OCI-LY1 (cell line): ENCODE measurements at regions not wholly inside any gene's neighbourhood (a gene's known extent, or its start where the extent isn't known, plus 50 kb on each side); places are given as distances from the start of the nearest gene placed in this dataset.

Source experiments
- H2AFZ ChIP-seq: fragments of 200-600 bp; sonication (generic), shearing (Covaris generic); 2 replicates; pipeline ENCODE4 v1.6.0; 2014; ENCODE audit warnings: antibody characterized with exemption, mild to moderate bottlenecking, low read length
- H3F3A ChIP-seq: fragments of 200-600 bp; sonication (generic), shearing (Covaris generic); 2 replicates; pipeline ENCODE4 v1.6.0; 2014; ENCODE audit warnings: mild to moderate bottlenecking, antibody characterized with exemption, low read length, moderate library complexity; ENCODE audit not compliant: insufficient read depth
- H3K27ac ChIP-seq: fragments of 200-600 bp; sonication (generic); 2 replicates; pipeline ENCODE4 v1.5.1; 2014; ENCODE audit warnings: low read length, mixed run types, mild to moderate bottlenecking, low read depth; ENCODE audit not compliant: poor library complexity, severe bottlenecking
- H3K27me3 ChIP-seq: fragments of 200-600 bp; sonication (generic); 2 replicates; pipeline ENCODE4 v1.6.0; 2014; ENCODE audit warnings: antibody characterized with exemption, mild to moderate bottlenecking, low read length, moderate library complexity; ENCODE audit not compliant: insufficient read depth
- H3K36me3 ChIP-seq: fragments of 200-600 bp; sonication (generic); 2 replicates; pipeline ENCODE4 v1.6.1; 2014; ENCODE audit warnings: mild to moderate bottlenecking, antibody characterized with exemption, low read length, moderate library complexity, mixed read lengths; ENCODE audit not compliant: insufficient read depth
- H3K4me1 ChIP-seq: fragments of 200-600 bp; sonication (generic); 2 replicates; pipeline ENCODE4 v1.5.1; 2014; ENCODE audit warnings: mild to moderate bottlenecking, low read length, moderate library complexity; ENCODE audit not compliant: insufficient read depth, severe bottlenecking
- H3K4me2 ChIP-seq: fragments of 200-600 bp; sonication (generic), shearing (Covaris generic); 2 replicates; pipeline ENCODE4 v1.6.1; 2014; ENCODE audit warnings: low read length
- H3K4me3 ChIP-seq: fragments of 200-600 bp; sonication (generic); 2 replicates; pipeline ENCODE4 v1.5.1; 2014; ENCODE audit warnings: low read length, low read depth, mild to moderate bottlenecking, mixed read lengths; ENCODE audit not compliant: poor library complexity, severe bottlenecking
- H3K79me2 ChIP-seq: fragments of 200-600 bp; shearing (Covaris generic); 2 replicates; pipeline ENCODE4 v1.6.1; 2016; ENCODE audit warnings: mixed run types, low read length, mixed read lengths; ENCODE audit not compliant: insufficient read depth
- H3K9ac ChIP-seq: fragments of 200-600 bp; sonication (generic), shearing (Covaris generic); 2 replicates; pipeline ENCODE4 v1.6.1; 2014; ENCODE audit warnings: mild to moderate bottlenecking, low read length, mixed read lengths
- H3K9me2 ChIP-seq: fragments of 200-600 bp; sonication (generic), shearing (Covaris generic); 2 replicates; pipeline ENCODE4 v1.6.1; 2014; ENCODE audit warnings: low read depth, mild to moderate bottlenecking, low read length, mixed read lengths
- H3K9me3 ChIP-seq: fragments of 200-600 bp; shearing (Covaris generic); 2 replicates; pipeline ENCODE4 v1.6.1; 2014; ENCODE audit warnings: low read length, mixed read lengths
- H4K20me1 ChIP-seq: fragments of 200-600 bp; sonication (generic), shearing (Covaris generic); 2 replicates; pipeline ENCODE4 v1.6.0; 2016; ENCODE audit warnings: mild to moderate bottlenecking, low read length; ENCODE audit not compliant: insufficient read depth
- EZH2 ChIP-seq: fragments of 200-600 bp; sonication (generic), shearing (Covaris generic); IDR thresholded peaks from 2 replicates; pipeline ENCODE4 v1.8.0; 2017; ENCODE audit warnings: borderline replicate concordance, mixed run types, mild to moderate bottlenecking, antibody characterized with exemption, low read length, moderate library complexity, mixed read lengths
- TF ChIP-seq, protein P1 (sequence below): fragments of 200-600 bp; sonication (generic), shearing (Covaris generic); IDR thresholded peaks from 2 replicates; pipeline ENCODE4 v1.5.1; 2017; ENCODE audit warnings: mild to moderate bottlenecking, antibody characterized with exemption, low read length, moderate library complexity, mixed read lengths

DNA sequence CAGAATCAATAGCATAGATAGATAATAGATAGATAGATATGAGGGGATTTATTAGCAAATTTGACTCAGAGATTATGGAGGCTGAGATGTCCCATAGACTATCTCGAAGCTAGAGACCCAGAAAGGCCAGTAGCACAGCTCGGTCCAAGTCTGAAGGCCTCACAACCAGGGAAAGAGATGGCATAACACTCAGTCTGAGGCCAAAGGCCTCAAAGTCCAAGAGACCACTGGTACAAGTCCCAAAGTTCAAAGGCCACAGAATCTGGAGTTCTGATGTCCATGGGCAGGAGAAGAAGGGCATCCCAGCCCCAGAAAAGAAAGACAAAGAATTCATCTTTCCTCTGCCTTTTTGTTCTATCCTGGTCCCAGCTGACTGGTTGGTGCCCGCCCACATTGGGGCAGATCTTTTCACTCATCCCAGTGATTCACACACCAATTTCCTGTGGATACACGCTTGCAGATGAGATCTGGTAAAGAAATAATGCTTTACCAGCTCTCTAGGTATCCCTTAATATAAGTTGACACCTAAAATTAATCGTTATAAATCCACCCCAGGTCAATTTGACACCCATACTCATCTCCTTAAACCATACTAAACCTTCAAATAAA, 127.8 kb upstream of the FBN2 start:
- Histone ChIP-seq H3F3A (no peaks in the 10 kb centered on the region), H3K4me2 (no peak overlapping the region), H3K79me2 (no peaks in the 10 kb centered on the region), H3K9me2 (no peaks in the 10 kb centered on the region), H3K9ac (no peak overlapping the region), H2AFZ (no peak overlapping the region), H3K4me3 (no peak overlapping the region), H3K9me3 (no peaks in the 10 kb centered on the region), H3K36me3 (no peaks in the 10 kb centered on the region), H4K20me1 (no peaks in the 10 kb centered on the region), H3K27ac (no peak overlapping the region), H3K27me3 (no peaks in the 10 kb centered on the region), H3K4me1 (no peaks in the 10 kb centered on the region)
- no peak for TF ChIP-seq EZH2
- TF ChIP-seq, protein P1, sequence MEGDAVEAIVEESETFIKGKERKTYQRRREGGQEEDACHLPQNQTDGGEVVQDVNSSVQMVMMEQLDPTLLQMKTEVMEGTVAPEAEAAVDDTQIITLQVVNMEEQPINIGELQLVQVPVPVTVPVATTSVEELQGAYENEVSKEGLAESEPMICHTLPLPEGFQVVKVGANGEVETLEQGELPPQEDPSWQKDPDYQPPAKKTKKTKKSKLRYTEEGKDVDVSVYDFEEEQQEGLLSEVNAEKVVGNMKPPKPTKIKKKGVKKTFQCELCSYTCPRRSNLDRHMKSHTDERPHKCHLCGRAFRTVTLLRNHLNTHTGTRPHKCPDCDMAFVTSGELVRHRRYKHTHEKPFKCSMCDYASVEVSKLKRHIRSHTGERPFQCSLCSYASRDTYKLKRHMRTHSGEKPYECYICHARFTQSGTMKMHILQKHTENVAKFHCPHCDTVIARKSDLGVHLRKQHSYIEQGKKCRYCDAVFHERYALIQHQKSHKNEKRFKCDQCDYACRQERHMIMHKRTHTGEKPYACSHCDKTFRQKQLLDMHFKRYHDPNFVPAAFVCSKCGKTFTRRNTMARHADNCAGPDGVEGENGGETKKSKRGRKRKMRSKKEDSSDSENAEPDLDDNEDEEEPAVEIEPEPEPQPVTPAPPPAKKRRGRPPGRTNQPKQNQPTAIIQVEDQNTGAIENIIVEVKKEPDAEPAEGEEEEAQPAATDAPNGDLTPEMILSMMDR = no peak

DNA sequence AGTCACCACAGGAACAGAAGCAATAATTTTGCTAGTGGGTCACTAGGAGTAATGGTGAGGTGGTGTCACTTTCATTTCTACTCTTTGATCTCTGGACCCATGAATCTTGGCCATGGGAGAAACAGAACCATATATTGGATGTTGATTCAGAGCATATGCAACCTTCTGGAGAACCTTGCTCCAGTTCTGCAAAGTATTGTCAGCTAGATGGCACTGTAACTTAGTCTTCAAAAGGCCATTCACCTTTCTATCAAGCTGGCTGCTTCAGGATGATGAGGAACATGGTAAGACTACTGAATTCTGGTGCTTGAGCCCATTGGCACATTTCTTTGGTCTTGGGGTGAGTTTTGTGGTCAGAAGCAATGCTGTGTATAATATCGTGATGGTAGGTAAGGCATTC, 129.1 kb upstream of the FBN2 start:
- H3K4me2 ChIP-seq = no peak overlapping the region
- H4K20me1 ChIP-seq = no peaks in the 10 kb centered on the region
- H3K4me1 ChIP-seq = no peaks in the 10 kb centered on the region
- TF ChIP-seq EZH2 = no peak
- TF ChIP-seq, protein P1 = peak; percentile 33; the same call in 1 of the 2 replicates
- no peaks in the 10 kb centered on the region for H3K36me3 ChIP-seq
- H3K9me3 ChIP-seq = no peaks in the 10 kb centered on the region
- no peaks in the 10 kb centered on the region for H3K79me2 ChIP-seq
- H3K4me3 ChIP-seq = no peak overlapping the region
- no peaks in the 10 kb centered on the region for H3K27me3 ChIP-seq
- no peaks in the 10 kb centered on the region for H3F3A ChIP-seq
- no peak overlapping the region for H3K27ac ChIP-seq
- H3K9ac ChIP-seq = no peak overlapping the region
- H2AFZ ChIP-seq = no peak overlapping the region
- no peaks in the 10 kb centered on the region for H3K9me2 ChIP-seq

DNA sequence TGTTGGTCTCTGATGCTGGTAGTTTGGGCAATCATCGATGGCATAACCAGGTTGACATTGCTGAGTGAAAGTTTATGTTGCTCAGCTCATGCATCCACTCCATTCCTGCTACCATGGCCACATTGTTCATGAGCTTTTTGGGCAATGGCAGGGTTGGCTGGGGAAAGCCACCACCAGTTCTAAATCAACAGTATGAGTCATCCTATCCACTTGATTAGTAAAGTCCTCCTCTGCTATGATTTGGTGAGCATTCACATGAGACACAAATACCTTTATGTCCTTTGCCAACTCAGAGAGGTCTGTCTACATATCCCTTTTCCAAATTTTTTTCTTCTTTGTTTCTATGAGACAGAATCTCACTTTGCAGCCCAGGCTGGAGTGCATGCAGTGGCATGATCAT, 129.7 kb upstream of the FBN2 start:
- TF ChIP-seq EZH2 = no peak
- TF ChIP-seq, protein P1 = no peak
- Histone ChIP-seq H3K4me3 (no peak overlapping the region), H3K4me1 (no peaks in the 10 kb centered on the region), H3K4me2 (no peak overlapping the region), H4K20me1 (no peaks in the 10 kb centered on the region), H3K27ac (no peak overlapping the region), H3F3A (no peaks in the 10 kb centered on the region), H3K79me2 (no peaks in the 10 kb centered on the region), H3K9me3 (no peaks in the 10 kb centered on the region), H3K27me3 (no peaks in the 10 kb centered on the region), H3K36me3 (no peaks in the 10 kb centered on the region), H2AFZ (no peak overlapping the region), H3K9ac (no peak overlapping the region), H3K9me2 (no peaks in the 10 kb centered on the region)
